ENCODE measurements at regions not wholly inside any gene's neighbourhood (a gene's known extent, or its start where the extent isn't known, plus 50 kb on each side); places are given as distances from the start of the nearest gene placed in this dataset.

- H3K9me3 Mint-ChIP-seq: peaks cover 0 to 2% (median 0%) of the 10 kb centered on the region in 7 donors
- H3K27me3 ChIP-seq (ENCODE audit: control insufficient read depth in 2 of 2, insufficient read depth in 2 of 2, low read length in 2 of 2): no peaks in the 10 kb centered on the region
- no peaks in the 10 kb centered on the region for H3K4me1 ChIP-seq (ENCODE audit: control insufficient read depth in 1 of 2, insufficient read depth in 2 of 2, low read length in 2 of 2)
- peaks cover 0 to 1% (median 0%) of the 10 kb centered on the region in 3 donors for H3K27me3 Mint-ChIP-seq (ENCODE audit: low read depth in 3 of 3)
- no peak overlapping the region for H3K9ac ChIP-seq (ENCODE audit: insufficient read depth, low read length, poor library complexity, severe bottlenecking)
- no peak overlapping the region for H3K27ac ChIP-seq (ENCODE audit: low read depth in 1 of 2, low read length in 2 of 2)
- no peaks in the 10 kb centered on the region for H4K20me1 ChIP-seq (ENCODE audit: insufficient read depth, low read length)
- intact Hi-C loops (cut with micrococcal nuclease): no loop called here
- H3K36me3 ChIP-seq (replicated peaks in 1 of 2; ENCODE audit: control insufficient read depth in 1 of 2, insufficient read depth in 2 of 2, low read length in 2 of 2): no peaks in the 10 kb centered on the region
- no peak for TF ChIP-seq CTCF (IDR thresholded peaks at IDR 0.05)
- no peaks in the 10 kb centered on the region for H3K9me3 ChIP-seq (replicated peaks in 1 of 2; ENCODE audit: control insufficient read depth in 1 of 2, insufficient read depth in 1 of 2, low read length in 2 of 2)
- H3K4me2 ChIP-seq (replicated peaks; ENCODE audit: extremely low read depth, low read length, poor library complexity, severe bottlenecking): no peak overlapping the region
- no peaks in the 10 kb centered on the region for H3K36me3 Mint-ChIP-seq
- H3K27ac Mint-ChIP-seq: no peak overlapping the region
- H3K4me1 Mint-ChIP-seq: no peaks in the 10 kb centered on the region
- DNase-seq: no peak
- H3K4me3 ChIP-seq (replicated peaks in 1 of 3; ENCODE audit: low read depth in 2 of 3, low read length in 3 of 3): no peak overlapping the region
- no peaks in the 10 kb centered on the region for H3K79me2 ChIP-seq (ENCODE audit: insufficient read depth, low read length)
- H2AFZ ChIP-seq (ENCODE audit: insufficient read depth, low read depth, low read length, poor library complexity, severe bottlenecking): no peak overlapping the region
- no peak overlapping the region for H3K4me3 Mint-ChIP-seq
Measured at GRCh38 chr3:76161856-76162255, 376.5 kb upstream of the ZNF717 start.

GRCh38 chr3:76171647-76172046, 386.3 kb upstream of the ZNF717 start:
- Histone ChIP-seq H3K4me3 (replicated peaks in 1 of 3; ENCODE audit: low read depth in 2 of 3, low read length in 3 of 3) (no peak overlapping the region), H3K4me2 (replicated peaks; ENCODE audit: extremely low read depth, low read length, poor library complexity, severe bottlenecking) (no peak overlapping the region), H3K9me3 (replicated peaks in 1 of 2; ENCODE audit: control insufficient read depth in 1 of 2, insufficient read depth in 1 of 2, low read length in 2 of 2) (no peaks in the 10 kb centered on the region), H3K9ac (ENCODE audit: insufficient read depth, low read length, poor library complexity, severe bottlenecking) (no peak overlapping the region), H3K27ac (ENCODE audit: low read depth in 1 of 2, low read length in 2 of 2) (no peak overlapping the region), H3K79me2 (ENCODE audit: insufficient read depth, low read length) (no peaks in the 10 kb centered on the region), H4K20me1 (ENCODE audit: insufficient read depth, low read length) (no peaks in the 10 kb centered on the region), H3K27me3 (ENCODE audit: control insufficient read depth in 2 of 2, insufficient read depth in 2 of 2, low read length in 2 of 2) (no peaks in the 10 kb centered on the region), H3K36me3 (replicated peaks in 1 of 2; ENCODE audit: control insufficient read depth in 1 of 2, insufficient read depth in 2 of 2, low read length in 2 of 2) (no peaks in the 10 kb centered on the region), H2AFZ (ENCODE audit: insufficient read depth, low read depth, low read length, poor library complexity, severe bottlenecking) (no peak overlapping the region), H3K4me1 (ENCODE audit: control insufficient read depth in 1 of 2, insufficient read depth in 2 of 2, low read length in 2 of 2) (no peaks in the 10 kb centered on the region)
- no CpG with 5 or more reads among the region's 3 CpGs for WGBS (ENCODE audit: insufficient coverage)
- Mint-ChIP-seq H3K4me3 (no peak overlapping the region), H3K9me3 (peaks cover 0 to 9% (median 3%) of the 10 kb centered on the region in 7 donors), H3K27me3 (ENCODE audit: low read depth in 3 of 3) (peaks cover 0 to 2% (median 0%) of the 10 kb centered on the region in 3 donors), H3K27ac (no peak overlapping the region), H3K36me3 (no peaks in the 10 kb centered on the region), H3K4me1 (no peaks in the 10 kb centered on the region)
- DNase-seq: no peak
- no peak for TF ChIP-seq CTCF (IDR thresholded peaks at IDR 0.05)
- intact Hi-C loops (cut with micrococcal nuclease): no loop called here
